HG02973 (cell line): ENCODE measurements at regions not wholly inside any gene's neighbourhood (a gene's known extent, or its start where the extent isn't known, plus 50 kb on each side); places are given as distances from the start of the nearest gene placed in this dataset.
"Not testable (repeated sequence)": the region's sequence is repeated elsewhere in the genome, so short reads cannot be mapped to it uniquely, and the experiment has no call there.

Experiments
- ATAC-seq: cut with Tn5 transposase; IDR thresholded peaks from one replicate; pipeline ENCODE4 v1.9.1; 2021; ENCODE audit warnings: moderate library complexity; ENCODE audit not compliant: unreplicated experiment

DNA sequence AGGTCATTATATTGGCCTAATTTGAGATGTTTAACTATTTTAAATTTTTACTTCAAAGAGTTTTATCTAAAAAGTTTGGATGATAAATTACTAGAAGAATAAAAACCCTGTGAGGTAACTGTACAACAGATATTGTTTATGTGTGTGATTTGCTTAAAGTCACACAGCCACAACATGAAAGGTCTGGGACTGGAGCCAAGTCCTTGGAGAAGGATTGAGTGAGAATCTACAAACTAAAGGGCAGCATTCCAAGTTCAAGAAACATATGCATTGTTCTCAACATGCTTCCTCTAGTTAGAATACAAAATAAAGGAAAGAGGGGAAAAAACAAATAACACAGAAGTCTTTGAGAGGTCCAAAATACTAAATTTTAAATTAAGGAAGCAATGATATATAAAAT lies 131.5 kb upstream of the MON1B start:
- no peak for ATAC-seq

DNA sequence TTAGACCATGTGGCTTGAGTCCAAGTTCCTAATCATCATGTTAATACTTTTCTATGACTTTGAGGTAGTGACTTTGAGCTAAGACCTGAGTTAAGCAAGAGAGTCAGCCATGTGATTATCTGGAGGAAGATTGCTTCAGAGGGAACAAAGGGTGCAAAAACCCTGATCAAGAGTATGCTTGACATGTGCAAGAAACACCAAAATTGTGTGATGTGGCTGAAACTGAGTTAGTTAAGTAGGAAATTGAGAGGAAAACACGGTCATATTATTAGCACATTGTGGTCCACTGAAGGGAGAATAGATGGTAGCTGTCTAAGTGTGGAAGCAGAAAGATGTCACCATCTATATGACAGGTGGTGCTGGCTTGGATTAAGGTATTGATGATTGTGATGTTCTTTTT lies 130.4 kb upstream of the MON1B start:
- no peak for ATAC-seq

DNA sequence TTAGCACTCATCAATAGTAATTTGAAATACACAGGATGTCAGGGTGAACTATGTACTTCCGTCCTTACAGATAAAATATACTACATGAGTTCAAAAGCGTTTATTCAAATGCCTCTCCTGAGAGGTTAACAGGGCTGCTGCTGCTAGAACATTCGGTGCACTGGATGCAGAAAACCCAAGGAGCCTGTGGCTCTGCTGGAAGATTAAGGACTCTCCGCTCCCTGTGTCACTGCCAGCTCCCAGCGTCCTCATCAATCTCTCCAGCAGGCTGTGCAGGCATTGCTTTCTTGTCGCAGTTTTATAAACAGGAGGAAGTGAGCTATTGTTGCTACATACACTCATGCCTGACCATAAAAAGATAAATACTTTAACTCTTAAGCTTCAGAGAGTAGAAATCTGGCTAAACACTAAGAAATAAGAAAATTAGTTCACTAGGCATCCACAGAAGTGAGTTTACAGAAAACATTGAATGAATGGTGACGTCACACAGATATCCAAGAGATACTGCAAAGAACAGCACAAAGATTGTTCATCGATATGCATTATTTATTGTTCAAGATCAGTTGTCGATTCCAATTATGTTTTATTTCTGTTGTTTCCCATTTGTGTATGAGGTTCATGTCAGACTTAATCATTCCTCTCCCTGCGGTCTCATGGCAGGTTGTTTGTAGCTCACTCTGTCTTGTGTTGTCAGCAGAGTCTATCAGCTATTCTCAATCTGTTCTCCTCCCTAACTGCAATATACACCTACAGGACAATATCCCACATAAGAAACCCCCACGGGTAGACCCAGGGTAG lies 127.9 kb upstream of the MON1B start:
- no peak for ATAC-seq

DNA sequence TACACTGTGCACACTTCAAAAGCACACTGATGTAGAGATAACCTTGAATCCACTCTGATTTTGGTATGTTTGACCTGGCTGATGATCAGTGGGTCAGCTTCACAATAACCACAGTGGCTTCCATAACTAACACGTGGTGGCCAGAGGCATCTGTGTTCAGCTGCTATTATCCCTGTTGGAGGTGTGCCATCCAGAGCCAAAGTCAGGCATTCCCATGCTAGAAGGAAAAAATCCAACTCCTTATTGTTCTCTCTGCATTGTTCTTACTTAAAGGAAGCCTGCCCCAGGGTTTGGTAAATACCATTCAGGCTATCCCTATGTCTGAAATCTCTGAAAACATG lies 127.3 kb upstream of the MON1B start:
- no peak for ATAC-seq

DNA sequence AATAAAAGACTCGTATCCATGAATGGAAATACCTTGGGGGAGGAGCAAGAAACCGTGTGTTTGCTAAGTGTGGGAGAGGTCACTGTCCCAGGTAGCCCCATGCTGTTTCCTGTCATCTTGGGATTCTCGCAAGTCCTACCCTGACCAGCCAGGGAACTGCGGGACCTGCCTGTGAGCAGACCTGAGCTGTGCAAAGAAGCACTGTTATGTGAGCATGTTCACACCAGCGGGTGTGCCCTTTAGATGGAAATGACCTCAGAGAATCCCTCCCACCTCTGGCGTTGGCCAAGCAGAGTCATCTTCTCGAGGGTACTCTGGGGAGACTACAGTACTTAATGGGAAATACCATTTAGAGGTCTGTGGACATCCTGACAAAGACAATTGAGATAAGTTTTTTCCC lies 127.0 kb upstream of the MON1B start:
- ATAC-seq: no peak

DNA sequence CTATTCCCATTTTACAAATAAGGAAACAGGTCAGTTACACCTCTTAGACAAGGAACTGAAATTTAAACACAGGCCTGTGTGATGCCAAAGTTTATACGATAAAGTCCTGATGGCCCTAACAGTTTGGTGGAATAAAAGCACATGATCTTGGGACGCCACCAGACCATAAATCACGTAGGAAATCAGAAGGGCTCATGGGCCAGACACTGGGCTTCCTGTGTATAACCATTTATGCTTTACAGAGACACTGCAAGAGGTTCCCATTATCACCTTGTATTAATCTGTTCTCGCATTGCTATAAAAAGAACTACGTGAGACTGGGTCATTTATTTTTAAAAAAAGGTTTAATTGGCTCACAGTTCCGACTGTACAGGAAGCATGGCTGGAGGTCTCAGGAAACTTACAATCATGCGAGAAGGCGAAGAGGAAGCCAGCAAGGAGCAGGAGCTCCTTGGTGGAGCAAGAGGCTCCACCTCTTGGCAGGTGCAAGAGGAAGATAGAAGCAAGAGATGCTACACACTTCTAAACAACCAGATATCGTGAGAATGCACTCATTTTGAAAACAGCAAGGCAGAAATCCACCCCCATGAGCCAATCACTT lies 124.0 kb upstream of the MON1B start:
- no peak for ATAC-seq

DNA sequence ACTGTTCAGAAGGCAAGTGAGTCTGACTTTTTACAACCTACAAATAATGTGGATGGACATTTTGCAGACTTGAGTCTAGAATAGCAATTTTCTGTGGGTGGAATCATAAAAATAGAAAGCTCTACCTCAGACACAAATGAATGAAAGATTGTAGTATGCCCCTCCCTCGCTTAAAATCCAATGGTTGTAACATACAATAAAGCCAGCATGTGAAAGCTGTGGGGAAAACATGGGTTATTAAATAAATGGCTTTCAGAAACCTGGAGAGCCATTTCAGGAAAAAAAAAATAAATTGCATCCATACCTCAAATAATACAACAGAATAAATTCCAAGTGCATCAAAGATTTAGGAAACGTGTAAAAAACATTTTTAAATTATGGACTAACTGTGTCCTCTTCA lies 123.1 kb upstream of the MON1B start:
- no peak for ATAC-seq

DNA sequence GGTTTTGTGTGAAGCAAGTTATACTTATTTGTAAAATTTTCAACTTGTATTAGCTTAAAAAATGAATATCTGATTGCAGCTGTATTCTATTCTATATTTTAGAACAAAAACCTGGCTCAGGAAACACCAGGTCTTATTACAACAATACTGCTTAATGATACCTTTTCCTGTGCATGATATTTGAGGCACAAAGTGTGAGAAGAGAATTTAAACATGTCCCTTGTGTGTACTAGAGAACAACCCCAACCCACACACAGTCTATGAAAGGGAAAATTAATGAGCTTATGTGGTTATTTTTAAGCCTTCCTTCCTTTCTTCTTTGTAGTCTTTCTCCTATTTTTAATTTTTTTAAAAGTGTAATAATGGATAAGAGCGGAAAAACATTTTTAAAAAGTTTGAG lies 122.6 kb upstream of the MON1B start:
- no peak for ATAC-seq

DNA sequence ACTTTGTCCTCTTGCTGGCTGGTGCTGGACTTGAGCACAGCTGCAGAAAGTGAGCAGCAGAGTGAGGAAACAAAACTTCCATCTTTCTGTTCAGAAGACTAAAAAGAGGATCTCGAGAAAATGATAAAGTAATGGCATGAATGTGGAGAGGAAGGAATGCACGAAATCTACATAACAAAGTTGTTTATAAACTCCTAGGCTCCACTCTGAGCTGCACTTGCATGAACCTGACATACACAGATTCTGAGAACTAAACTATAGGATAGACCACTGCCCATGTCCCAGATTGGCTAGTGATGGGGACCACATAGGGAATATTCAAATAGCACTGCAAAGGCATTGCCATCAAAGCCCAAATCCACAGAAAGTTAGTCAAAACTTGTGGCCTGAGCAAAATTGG lies 121.1 kb upstream of the MON1B start:
- ATAC-seq: no peak

DNA sequence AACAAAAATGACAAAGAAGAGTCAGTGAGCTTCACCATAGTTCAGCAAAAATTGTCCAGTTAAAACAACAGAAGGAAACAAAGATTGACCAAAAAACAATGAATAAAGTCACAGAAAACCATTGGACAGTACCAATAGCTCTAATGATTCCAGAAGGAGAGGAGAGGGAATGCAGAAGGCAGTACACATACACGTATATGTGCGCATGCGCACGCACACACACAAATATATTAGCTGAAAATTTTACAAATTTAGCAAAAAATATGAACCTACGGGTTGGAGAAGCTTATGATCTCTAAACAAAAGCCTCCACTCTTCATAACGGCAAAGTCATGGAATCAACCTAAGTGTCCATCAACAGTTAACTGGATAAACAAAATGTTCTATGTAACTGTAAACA lies 120.3 kb upstream of the MON1B start:
- no peak for ATAC-seq

DNA sequence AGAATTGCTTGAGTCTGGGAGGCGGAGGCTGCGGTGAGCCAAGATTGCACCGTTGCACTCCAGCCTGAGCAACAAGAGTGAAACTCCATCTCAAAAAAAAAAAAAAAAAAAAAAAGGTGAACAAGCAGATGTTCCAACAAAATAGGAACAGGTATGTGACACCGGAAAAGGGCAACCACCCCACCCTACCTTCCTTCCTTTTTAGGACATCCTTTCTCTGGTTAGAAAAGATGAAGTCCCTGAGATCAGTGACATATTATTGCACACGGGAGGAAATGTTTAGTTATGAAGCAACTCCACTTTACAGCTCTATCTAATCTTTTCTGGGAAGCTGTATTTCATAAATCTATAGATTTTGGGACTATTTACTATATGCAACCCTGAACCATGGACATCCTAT lies 114.2 kb upstream of the MON1B start:
- ATAC-seq: no peak

DNA sequence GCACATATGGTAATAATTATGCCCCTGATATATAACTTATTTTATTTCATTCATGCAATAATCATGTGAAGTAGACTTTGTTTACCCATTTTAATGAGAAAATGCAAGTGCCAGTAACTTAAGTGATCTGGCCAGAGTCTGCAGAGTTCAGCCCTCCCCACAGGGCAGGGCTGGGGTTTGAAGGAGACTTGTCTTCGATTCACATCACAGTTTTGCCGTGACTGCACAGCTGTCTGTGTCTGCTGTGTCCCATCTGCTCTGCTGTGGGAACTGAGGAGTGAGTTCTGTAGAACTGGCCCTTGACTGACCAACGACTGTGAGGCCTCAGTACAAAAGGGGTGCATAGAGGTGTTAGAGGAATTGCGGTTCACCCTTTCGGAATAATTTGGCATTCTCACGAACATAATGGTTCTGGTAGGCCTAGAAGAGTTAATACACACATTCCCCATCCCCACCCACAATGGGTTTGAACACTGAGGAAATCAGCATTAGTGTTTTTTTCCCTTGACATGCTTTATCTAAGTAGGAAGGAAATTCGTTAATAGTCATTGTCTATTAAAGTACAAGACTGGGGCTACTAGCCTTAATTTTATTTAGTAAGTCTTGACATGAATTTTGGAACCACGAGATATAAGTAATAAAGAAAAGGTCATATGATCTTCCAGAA lies 113.6 kb upstream of the MON1B start:
- ATAC-seq: no peak

DNA sequence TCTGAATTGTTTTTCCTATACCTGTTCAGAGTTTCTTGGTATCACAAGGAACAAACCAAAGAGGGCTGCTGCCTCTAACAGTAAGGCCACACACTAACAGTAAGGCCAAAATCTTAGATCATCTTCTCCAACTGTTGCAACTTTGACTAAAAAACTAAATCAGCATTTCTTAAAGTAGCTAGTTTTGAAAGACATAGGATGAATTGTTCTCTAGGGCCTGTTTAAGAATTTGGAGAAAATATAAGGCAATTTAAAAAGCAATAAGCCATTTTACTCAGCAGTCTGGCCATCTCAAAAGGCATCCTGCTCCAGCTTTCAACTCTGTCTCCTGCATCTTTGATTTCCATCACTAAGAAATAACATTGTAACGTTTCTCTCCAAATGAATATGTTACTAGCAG lies 105.0 kb upstream of the MON1B start:
- no peak for ATAC-seq

DNA sequence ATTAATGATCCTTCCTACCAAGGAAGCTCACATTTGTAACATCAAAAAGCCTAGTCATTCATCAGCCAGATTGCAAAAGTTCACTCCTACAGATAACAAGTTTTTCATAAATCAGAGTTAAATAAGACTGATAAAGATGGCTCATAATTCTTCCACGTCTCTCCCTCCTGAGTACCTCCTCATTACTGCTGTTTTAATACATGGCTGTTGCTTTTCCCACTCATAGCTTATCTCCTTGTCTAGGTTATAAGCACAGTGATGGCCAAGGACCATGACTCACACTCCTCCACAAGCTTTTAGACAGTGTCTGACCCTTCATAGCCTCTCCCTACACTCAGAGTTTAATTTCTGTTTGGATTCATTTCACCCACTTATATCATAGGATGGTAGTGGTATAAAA lies 100.9 kb upstream of the MON1B start:
- no peak for ATAC-seq

DNA sequence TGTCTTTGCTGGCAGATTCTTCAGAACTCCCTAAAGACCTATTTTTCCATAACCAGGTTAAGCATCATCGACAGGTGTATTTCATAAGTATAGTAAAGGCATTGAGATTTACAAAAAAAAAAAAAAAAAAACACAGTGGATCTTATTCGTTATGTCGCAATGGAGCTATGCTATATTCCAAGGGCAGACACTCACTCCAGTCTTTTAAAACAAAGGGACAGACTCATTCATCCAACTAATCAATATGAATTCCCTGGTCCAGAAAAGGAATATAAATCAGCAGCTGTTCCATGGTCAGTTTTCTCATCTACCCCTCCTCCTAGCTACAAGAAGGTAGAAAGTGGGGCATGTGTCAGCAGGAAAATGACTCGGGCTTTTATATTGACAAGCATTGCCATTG lies 97.7 kb upstream of the MON1B start:
- no peak for ATAC-seq

DNA sequence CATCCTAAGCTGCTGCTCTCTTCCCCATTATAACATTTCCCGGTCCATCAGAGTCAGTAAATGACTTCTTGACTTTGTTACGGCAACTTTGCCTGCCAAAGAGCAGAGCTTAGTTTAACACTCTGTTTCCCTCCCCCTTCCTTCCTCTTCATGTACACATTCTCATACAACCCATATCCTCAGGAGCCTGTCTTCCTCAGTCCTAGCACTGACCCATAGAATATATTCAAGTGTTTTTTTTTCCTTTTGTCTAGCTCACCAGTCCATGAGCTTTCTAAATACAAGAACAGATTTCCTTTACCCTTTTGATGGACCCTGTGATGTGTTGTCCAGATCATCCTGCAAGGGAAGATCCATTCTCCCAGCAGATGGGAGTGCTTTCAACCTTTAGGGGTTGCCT lies 97.0 kb upstream of the MON1B start:
- no peak for ATAC-seq

DNA sequence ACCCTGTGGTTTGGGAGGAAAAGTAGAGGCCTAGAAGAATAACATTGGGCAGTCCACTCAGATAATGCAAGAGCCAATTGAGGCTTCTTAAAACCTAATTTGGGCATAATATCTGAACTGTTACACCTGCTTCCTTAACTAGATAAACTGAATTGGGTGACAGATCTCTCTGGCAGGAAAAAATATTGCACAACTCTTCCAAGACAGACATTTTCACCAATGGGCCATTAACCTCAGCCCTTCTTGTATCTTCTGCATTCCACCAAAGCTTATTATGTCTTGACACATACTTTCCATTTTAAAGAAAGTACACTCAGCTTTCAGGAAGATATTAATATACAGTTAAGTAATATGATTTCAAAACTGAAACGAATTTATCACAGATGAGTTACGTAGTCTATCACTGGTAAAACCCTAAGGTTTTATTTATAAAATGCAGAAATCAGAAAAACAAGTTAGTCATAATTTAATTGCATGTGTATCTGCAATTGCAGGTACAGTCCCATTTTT lies 79.9 kb upstream of the MON1B start:
- no peak for ATAC-seq

DNA sequence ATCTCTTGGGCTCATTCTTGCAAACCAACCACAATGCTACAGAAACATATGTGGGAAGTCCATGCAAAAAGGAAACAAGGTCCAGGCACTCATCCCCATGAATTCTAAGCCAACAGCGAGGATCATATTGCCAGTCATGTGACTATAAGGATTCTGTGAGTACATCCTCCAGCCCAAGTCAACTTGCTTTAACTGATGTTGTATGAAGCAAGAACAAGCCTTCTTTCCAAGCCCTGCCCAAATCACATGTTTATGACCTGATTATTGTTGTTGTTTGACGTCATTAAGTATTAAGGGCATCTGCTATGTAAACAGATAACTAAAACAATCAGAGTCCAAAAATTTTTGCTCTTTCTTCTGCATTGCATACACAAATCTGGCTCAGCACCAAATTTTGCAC lies 78.2 kb upstream of the MON1B start:
- ATAC-seq: no peak

DNA sequence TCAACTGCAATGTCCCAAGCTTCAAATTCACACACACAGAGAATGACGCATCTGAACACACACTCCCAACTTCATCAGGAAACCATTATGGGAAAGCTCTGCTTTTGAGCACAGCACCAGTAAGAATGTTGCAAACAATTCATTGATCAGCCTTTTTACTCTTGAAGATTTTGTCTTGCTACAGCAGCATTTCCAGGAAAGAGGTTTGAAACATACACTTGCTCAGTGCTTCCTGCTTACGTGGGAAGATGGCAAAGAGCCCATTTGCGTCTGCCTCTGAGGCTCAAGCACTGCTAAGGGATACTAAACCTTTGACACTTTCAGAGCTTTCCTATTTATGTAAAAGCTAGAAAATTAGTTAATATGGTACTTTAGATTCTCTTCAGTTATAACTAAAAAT lies 77.2 kb upstream of the MON1B start:
- no peak for ATAC-seq

DNA sequence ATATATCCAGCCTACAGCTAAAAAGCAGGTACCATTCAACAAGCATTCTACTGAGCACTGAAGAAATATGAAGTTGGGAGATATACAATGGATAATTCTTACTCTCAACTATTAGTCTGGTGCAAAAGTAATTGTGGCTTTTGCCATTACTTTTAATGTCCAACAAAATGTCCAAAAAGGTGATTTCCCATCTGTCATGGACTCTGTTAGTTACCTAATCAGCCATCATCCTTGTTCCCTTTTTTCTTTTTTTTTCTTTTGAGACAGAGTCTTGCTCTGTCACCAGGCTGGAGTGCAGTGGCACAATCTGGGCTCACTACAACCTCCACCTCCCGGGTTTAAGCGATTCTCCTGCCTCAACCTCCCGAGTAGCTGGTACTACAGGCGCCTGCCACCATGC lies 76.6 kb upstream of the MON1B start:
- not testable (repeated sequence) for ATAC-seq

DNA sequence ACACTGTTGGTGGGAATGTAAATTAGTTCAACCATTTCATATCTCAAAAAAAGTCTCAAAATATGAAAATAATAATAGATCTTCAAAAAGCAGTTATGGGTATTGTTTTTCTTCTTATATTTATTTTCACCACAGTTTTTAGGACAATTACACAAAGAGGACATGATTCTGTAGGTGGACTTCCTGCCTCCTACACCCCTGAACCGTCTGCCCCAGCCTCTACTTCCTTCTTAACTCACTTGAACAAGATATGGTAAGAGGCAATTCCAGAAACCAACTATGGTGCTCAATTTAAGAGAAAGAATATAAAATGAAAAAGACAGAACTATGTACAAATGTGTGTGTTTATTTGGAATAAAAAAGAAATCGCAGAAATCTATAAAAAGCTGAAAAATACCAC lies 74.1 kb upstream of the MON1B start:
- ATAC-seq: no peak

DNA sequence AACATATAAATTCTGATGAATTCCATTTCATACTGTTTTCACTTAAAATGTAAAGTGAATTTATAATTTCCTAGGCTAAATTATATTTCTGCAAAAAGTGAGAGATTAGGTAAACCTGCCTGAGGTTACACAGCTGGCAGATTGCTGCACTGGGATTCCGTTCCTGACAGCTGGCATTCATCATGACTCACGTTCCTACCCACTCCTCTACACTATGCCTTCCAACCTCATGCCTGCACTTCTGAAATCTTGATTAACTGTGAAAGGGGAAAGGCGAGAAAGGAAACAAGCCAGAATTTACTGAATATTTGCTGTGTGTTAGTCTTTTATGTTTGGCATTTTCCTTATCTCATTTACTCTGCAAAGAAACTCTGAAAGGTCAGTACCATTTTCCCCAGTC lies 73.3 kb upstream of the MON1B start:
- no peak for ATAC-seq
